Mesenchymal stem cell (in vitro differentiated cells and primary cell): ENCODE measurements at regions not wholly inside any gene's neighbourhood (a gene's known extent, or its start where the extent isn't known, plus 50 kb on each side); places are given as distances from the start of the nearest gene placed in this dataset.

Source experiments
- DNase-seq: peaks from one replicate; pipeline ENCODE4 v3.0.0-alpha.2; 2013
- H2AFZ ChIP-seq: one replicate; pipeline ENCODE4 v1.6.1; 2013; ENCODE audit warnings: low read depth, mild to moderate bottlenecking, control low read depth, inconsistent platforms, low read length, moderate library complexity
- H2AK5ac ChIP-seq: 2 replicates; pipeline ENCODE4 v1.6.1; 2013; ENCODE audit warnings: low read length, moderate library complexity, mild to moderate bottlenecking, inconsistent platforms; ENCODE audit not compliant: severe bottlenecking
- H2BK120ac ChIP-seq: one replicate; pipeline ENCODE4 v1.6.1; 2013; ENCODE audit warnings: low read depth, mild to moderate bottlenecking, inconsistent platforms, low read length, moderate library complexity
- H2BK12ac ChIP-seq, 2 experiments: one replicate each; pipeline ENCODE4 v1.6.1; 2013; ENCODE audit warnings: inconsistent platforms in 2 of 2, low read length in 2 of 2, mild to moderate bottlenecking in 2 of 2, moderate library complexity in 2 of 2, control low read depth in 1 of 2
- H2BK15ac ChIP-seq: one replicate; pipeline ENCODE4 v1.6.1; 2013; ENCODE audit warnings: mild to moderate bottlenecking, low read depth, inconsistent platforms; ENCODE audit not compliant: poor library complexity, severe bottlenecking
- H2BK5ac ChIP-seq: 2 replicates; pipeline ENCODE4 v1.6.1; 2013; ENCODE audit warnings: low read depth, mild to moderate bottlenecking, low read length, control low read depth, inconsistent platforms; ENCODE audit not compliant: poor library complexity, severe bottlenecking
- H3K14ac ChIP-seq, 2 experiments: one replicate each; pipeline ENCODE4 v1.6.1; 2013; ENCODE audit warnings: inconsistent platforms in 2 of 2, low read length in 2 of 2, control low read depth in 1 of 2, mild to moderate bottlenecking in 1 of 2, moderate library complexity in 1 of 2
- H3K18ac ChIP-seq, 2 experiments: one replicate each; pipeline ENCODE4 v1.6.1; 2013; ENCODE audit warnings: inconsistent platforms in 2 of 2, low read length in 2 of 2, control low read depth in 1 of 2, low read depth in 1 of 2, mild to moderate bottlenecking in 1 of 2
- H3K23ac ChIP-seq, 2 experiments: one replicate each; pipeline ENCODE4 v1.6.1; 2013; ENCODE audit warnings: inconsistent platforms in 2 of 2, low read length in 2 of 2, mild to moderate bottlenecking in 2 of 2, moderate library complexity in 2 of 2, control low read depth in 1 of 2
- H3K27ac ChIP-seq: 2 replicates; pipeline ENCODE4 v1.5.1; 2013; ENCODE audit warnings: mild to moderate bottlenecking, moderate library complexity, low read length, control low read depth, inconsistent platforms; ENCODE audit not compliant: poor library complexity, severe bottlenecking
- H3K27me3 ChIP-seq, 2 experiments: 2 replicates each; pipeline versions ENCODE4 v1.6.1 to v1.7.0; 2013; ENCODE audit warnings: low read length in 2 of 2, mild to moderate bottlenecking in 2 of 2, moderate library complexity in 2 of 2, control low read depth in 1 of 2, inconsistent platforms in 1 of 2; ENCODE audit not compliant: control insufficient read depth in 1 of 2, insufficient read depth in 1 of 2
- H3K36me3 ChIP-seq, 2 experiments: 2 replicates each; pipeline versions ENCODE4 v1.6.1 to v1.7.0; 2013; ENCODE audit warnings: low read length in 2 of 2, control low read depth in 1 of 2, inconsistent platforms in 1 of 2, low read depth in 1 of 2, mild to moderate bottlenecking in 1 of 2; ENCODE audit not compliant: insufficient read depth in 2 of 2, control insufficient read depth in 1 of 2
- H3K4ac ChIP-seq, 2 experiments: one replicate each; pipeline ENCODE4 v1.6.1; 2013; ENCODE audit warnings: inconsistent platforms in 2 of 2, low read length in 2 of 2, mild to moderate bottlenecking in 2 of 2, moderate library complexity in 2 of 2, control low read depth in 1 of 2, low read depth in 1 of 2
- H3K4me1 ChIP-seq: 2 replicates; pipeline ENCODE4 v1.6.1; 2013; ENCODE audit warnings: low read depth, low read length, control low read depth; ENCODE audit not compliant: control insufficient read depth, insufficient read depth
- H3K4me2 ChIP-seq: 2 replicates; pipeline ENCODE4 v1.6.1; 2013; ENCODE audit warnings: low read length, mild to moderate bottlenecking, inconsistent platforms; ENCODE audit not compliant: poor library complexity, severe bottlenecking
- H3K4me3 ChIP-seq, 2 experiments: 2 replicates each; pipeline versions ENCODE4 v1.5.1 to v1.7.0; 2013; ENCODE audit warnings: low read length in 2 of 2, mild to moderate bottlenecking in 2 of 2, control low read depth in 1 of 2, low read depth in 1 of 2; ENCODE audit not compliant: insufficient read depth in 1 of 2
- H3K79me1 ChIP-seq: replicated peaks from 2 replicates; pipeline ENCODE4 v1.6.1; 2013; ENCODE audit warnings: mild to moderate bottlenecking, control low read depth, low read length, inconsistent platforms; ENCODE audit not compliant: poor library complexity, severe bottlenecking
- H3K9ac ChIP-seq: 2 replicates; pipeline ENCODE4 v1.7.0; 2013; ENCODE audit warnings: mild to moderate bottlenecking, low read length, moderate library complexity
- H3K9me3 ChIP-seq: 2 replicates; pipeline ENCODE4 v1.7.0; 2013; ENCODE audit warnings: mild to moderate bottlenecking, low read length; ENCODE audit not compliant: control insufficient read depth
- H4K8ac ChIP-seq: one replicate; pipeline ENCODE4 v1.6.1; 2013; ENCODE audit warnings: inconsistent platforms, mild to moderate bottlenecking, low read length, moderate library complexity
- H4K91ac ChIP-seq: one replicate; pipeline ENCODE4 v1.6.1; 2013; ENCODE audit warnings: mild to moderate bottlenecking, low read length, inconsistent platforms
- WGBS: methylation state at CpG from one replicate; pipeline ENCODE4 v1.1.7; 2013; ENCODE audit warnings: mixed read lengths; 5-methylcytosine and 5-hydroxymethylcytosine counted together

GRCh38 chr3:5567113-5567512 lies 379.6 kb downstream of the EDEM1 start:
- H3K9ac ChIP-seq: no peak overlapping the region
- no peak overlapping the region for H2AFZ ChIP-seq
- no peak overlapping the region for H2BK12ac ChIP-seq
- 11% methylated on average over 1 of the region's 2 CpGs for WGBS
- H3K4ac ChIP-seq: no peak overlapping the region
- H3K27me3 ChIP-seq: no peaks in the 10 kb centered on the region
- no peak overlapping the region for H3K18ac ChIP-seq
- no peak overlapping the region for H3K27ac ChIP-seq
- no peak overlapping the region for H3K23ac ChIP-seq
- H4K91ac ChIP-seq: no peak overlapping the region
- H2BK5ac ChIP-seq: no peak overlapping the region
- H3K79me1 ChIP-seq: no peaks in the 10 kb centered on the region
- H2AK5ac ChIP-seq: no peak overlapping the region
- no peak for DNase-seq
- no peaks in the 10 kb centered on the region for H3K36me3 ChIP-seq
- no peak overlapping the region for H2BK15ac ChIP-seq
- H3K4me1 ChIP-seq: no peaks in the 10 kb centered on the region
- no peak overlapping the region for H4K8ac ChIP-seq
- no peak overlapping the region for H3K4me2 ChIP-seq
- peaks cover 8% of the 10 kb centered on the region for H3K9me3 ChIP-seq
- H3K14ac ChIP-seq: no peak overlapping the region
- H2BK120ac ChIP-seq: no peak overlapping the region
- H3K4me3 ChIP-seq: no peak overlapping the region

- Histone ChIP-seq H3K27me3 (no peaks in the 10 kb centered on the region), H3K36me3 (no peaks in the 10 kb centered on the region), H3K27ac (no peak overlapping the region), H3K18ac (no peak overlapping the region), H2BK120ac (no peak overlapping the region), H2BK15ac (no peak overlapping the region), H3K9me3 (peaks cover 11% of the 10 kb centered on the region), H2AFZ (no peak overlapping the region), H3K14ac (no peak overlapping the region), H3K4me1 (no peaks in the 10 kb centered on the region), H2BK5ac (no peak overlapping the region), H4K8ac (no peak overlapping the region), H3K9ac (no peak overlapping the region), H3K79me1 (no peaks in the 10 kb centered on the region), H3K4me2 (no peak overlapping the region), H3K23ac (no peak overlapping the region), H2BK12ac (no peak overlapping the region), H3K4me3 (no peak overlapping the region), H3K4ac (no peak overlapping the region), H4K91ac (no peak overlapping the region), H2AK5ac (no peak overlapping the region)
- no peak for DNase-seq
- WGBS: 36% methylated on average over 4 of the region's 5 CpGs
Measured at GRCh38 chr3:5568451-5568850, 380.9 kb downstream of the EDEM1 start.

GRCh38 chr3:5569152-5569551 lies 381.6 kb downstream of the EDEM1 start:
- no peak overlapping the region for H2BK120ac ChIP-seq
- H3K4me1 ChIP-seq: no peaks in the 10 kb centered on the region
- H2BK15ac ChIP-seq: no peak overlapping the region
- H3K27me3 ChIP-seq: no peaks in the 10 kb centered on the region
- DNase-seq: no peak
- H3K4me3 ChIP-seq: no peak overlapping the region
- no peak overlapping the region for H2BK12ac ChIP-seq
- H3K4me2 ChIP-seq: no peak overlapping the region
- no peaks in the 10 kb centered on the region for H3K79me1 ChIP-seq
- H3K27ac ChIP-seq: no peak overlapping the region
- no peak overlapping the region for H3K14ac ChIP-seq
- H4K8ac ChIP-seq: no peak overlapping the region
- 100% methylated on average over 1 of the region's 4 CpGs for WGBS
- no peak overlapping the region for H2AK5ac ChIP-seq
- no peak overlapping the region for H3K9ac ChIP-seq
- H2AFZ ChIP-seq: no peak overlapping the region
- no peak overlapping the region for H4K91ac ChIP-seq
- no peak overlapping the region for H2BK5ac ChIP-seq
- no peak overlapping the region for H3K23ac ChIP-seq
- H3K18ac ChIP-seq: no peak overlapping the region
- H3K9me3 ChIP-seq: peaks cover 11% of the 10 kb centered on the region
- no peak overlapping the region for H3K4ac ChIP-seq
- no peaks in the 10 kb centered on the region for H3K36me3 ChIP-seq

- no peak overlapping the region for H3K4ac ChIP-seq
- no peaks in the 10 kb centered on the region for H3K79me1 ChIP-seq
- H3K4me1 ChIP-seq: no peaks in the 10 kb centered on the region
- no peak overlapping the region for H2AK5ac ChIP-seq
- H2BK120ac ChIP-seq: no peak overlapping the region
- H2BK15ac ChIP-seq: no peak overlapping the region
- no peak overlapping the region for H3K4me2 ChIP-seq
- no peak overlapping the region for H3K27ac ChIP-seq
- no peak overlapping the region for H3K4me3 ChIP-seq
- H3K9ac ChIP-seq: no peak overlapping the region
- no peak overlapping the region for H2BK5ac ChIP-seq
- DNase-seq: no peak
- H2BK12ac ChIP-seq: no peak overlapping the region
- no peak overlapping the region for H3K23ac ChIP-seq
- H2AFZ ChIP-seq: no peak overlapping the region
- H3K27me3 ChIP-seq: no peaks in the 10 kb centered on the region
- H3K18ac ChIP-seq: no peak overlapping the region
- no peak overlapping the region for H4K91ac ChIP-seq
- H3K9me3 ChIP-seq: peaks cover 7% of the 10 kb centered on the region
- H3K36me3 ChIP-seq: no peaks in the 10 kb centered on the region
- 62% methylated on average over 6 of the region's 6 CpGs for WGBS
- H3K14ac ChIP-seq: no peak overlapping the region
- no peak overlapping the region for H4K8ac ChIP-seq
Measured at GRCh38 chr3:5572168-5572567, 384.7 kb downstream of the EDEM1 start.
